K562 (cell line): ENCODE measurements at regions not wholly inside any gene's neighbourhood (a gene's known extent, or its start where the extent isn't known, plus 50 kb on each side); places are given as distances from the start of the nearest gene placed in this dataset.

Source experiments
- ATAC-seq: fragments of 200-7000 bp; cut with Tn5 transposase; 3 replicates; pipeline ENCODE4 v1.9.1; 2020; ENCODE audit warnings: moderate library complexity
- BruUV-seq: library from RNA; stranded (reverse); fragments of 400-500 nt; replicated peaks from 2 replicates; lab custom pipeline; 2021; lab: Mats Ljungman, UMichigan
- CTCF ChIA-PET: fragments of 300-600 bp; formaldehyde crosslinking; extraction: SDS; loops from one replicate; lab custom pipeline; 2021; ENCODE audit warnings: low intra/inter-chr PET ratio; lab: Yijun Ruan, JAX
- POLR2A ChIA-PET: fragments of 300-600, 350-650 bp; sonication (Branson Sonifier 250); formaldehyde crosslinking; extraction: SDS; loops from one replicate; lab custom pipeline; 2021; ENCODE audit warnings: antibody characterized with exemption, inconsistent platforms; lab: Yijun Ruan, JAX
- DNase-seq, 4 experiments: peaks; one replicate each; pipeline versions ENCODE4 v3.0.0 to v3.0.0-alpha.2; 2011 to 2018; ENCODE audit warnings: low spot score in 3 of 4, mixed read lengths in 3 of 4; ENCODE audit errors: extremely low read depth in 1 of 4
- FAIRE-seq: peaks from 2 replicates; lab custom pipeline; 2011; peaks lifted over from hg19 to GRCh38; lab: Jason Lieb, UNC
- H2AFZ ChIP-seq: 2 replicates; pipeline ENCODE4 v1.6.0; 2011; ENCODE audit warnings: low read depth, low read length, control low read depth, inconsistent platforms
- H3K27ac ChIP-seq: fragments of 200-600 bp; 3 replicates; pipeline ENCODE4 v1.8.0; 2011; ENCODE audit warnings: low read depth, mild to moderate bottlenecking, control low read depth, inconsistent platforms, low read length, moderate library complexity, mixed read lengths; ENCODE audit errors: extremely low read depth
- H3K27me3 ChIP-seq, 2 experiments: fragments of 300-600 bp in 1 of 2; 2 replicates in 1 of 2; 3 replicates in 1 of 2; pipeline versions ENCODE4 v1.6.0 to v1.8.0; 2011; ENCODE audit warnings: inconsistent platforms in 2 of 2, low read length in 2 of 2, mild to moderate bottlenecking in 1 of 2, mixed read lengths in 1 of 2, moderate library complexity in 1 of 2; ENCODE audit not compliant: control insufficient read depth in 2 of 2, insufficient read depth in 2 of 2
- H3K36me3 ChIP-seq: fragments of 300-600 bp; 3 replicates; pipeline ENCODE4 v1.8.0; 2011; ENCODE audit warnings: mild to moderate bottlenecking, low read length, inconsistent platforms; ENCODE audit not compliant: control insufficient read depth, insufficient read depth
- H3K4me1 ChIP-seq, 2 experiments: fragments of 200-600 bp in 1 of 2; replicated peaks in 1 of 2; 2 replicates in 1 of 2; 3 replicates in 1 of 2; pipeline versions ENCODE4 v1.5.1 to v1.8.0; 2011; ENCODE audit warnings: inconsistent platforms in 2 of 2, low read length in 2 of 2, mild to moderate bottlenecking in 1 of 2, mixed read lengths in 1 of 2, moderate library complexity in 1 of 2; ENCODE audit not compliant: control insufficient read depth in 2 of 2, insufficient read depth in 2 of 2
- H3K4me2 ChIP-seq: 2 replicates; pipeline ENCODE4 v1.6.1; 2011; ENCODE audit warnings: low read length, control low read depth, inconsistent platforms, mixed read lengths; ENCODE audit not compliant: insufficient read depth
- H3K4me3 ChIP-seq: fragments of 200-600 bp; sonication (generic), shearing (Covaris generic); 2 replicates; pipeline ENCODE4 v1.5.1; 2016; ENCODE audit warnings: control low read depth, inconsistent platforms
- H3K79me2 ChIP-seq: fragments of 200-600 bp; 3 replicates; pipeline ENCODE4 v1.8.0; 2011; ENCODE audit warnings: low read length, inconsistent platforms; ENCODE audit not compliant: control insufficient read depth, insufficient read depth
- H3K9ac ChIP-seq, 2 experiments: 2 replicates each; pipeline versions ENCODE4 v1.6.0 to v1.6.1; 2011; ENCODE audit warnings: low read depth in 2 of 2, low read length in 2 of 2, control low read depth in 1 of 2, inconsistent platforms in 1 of 2, mild to moderate bottlenecking in 1 of 2, mixed read lengths in 1 of 2; ENCODE audit not compliant: insufficient read depth in 1 of 2
- H3K9me1 ChIP-seq: one replicate; pipeline ENCODE4 v1.6.0; 2011; ENCODE audit warnings: inconsistent platforms, mild to moderate bottlenecking, low read length, moderate library complexity; ENCODE audit not compliant: control insufficient read depth, insufficient read depth
- H3K9me3 ChIP-seq: replicated peaks from 2 replicates; pipeline ENCODE4 v1.5.1; 2011; ENCODE audit warnings: low read depth, low read length, inconsistent platforms; ENCODE audit not compliant: control insufficient read depth, insufficient read depth
- H4K20me1 ChIP-seq: replicated peaks from 2 replicates; pipeline ENCODE4 v1.6.1; 2011; ENCODE audit warnings: low read length, inconsistent platforms, mixed read lengths; ENCODE audit not compliant: control insufficient read depth, insufficient read depth
- ETV1 ChIP-seq: fragments of 450-650 bp; conservative IDR thresholded peaks from 2 replicates; pipeline ENCODE4 v1.6.1; 2016; ENCODE audit warnings: missing genetic modification characterization, control low read depth, low read depth, missing compliant biosample characterization
- KHSRP ChIP-seq: fragments of 450-650 bp; IDR thresholded peaks from 2 replicates; pipeline ENCODE4 v1.6.1; 2017
- NCOA1 ChIP-seq: fragments of 450-650 bp; IDR thresholded peaks from 2 replicates; pipeline ENCODE4 v1.6.1; 2016; ENCODE audit warnings: low read depth
- PHF20 ChIP-seq: fragments of 450-650 bp; IDR thresholded peaks from 2 replicates; pipeline ENCODE4 v1.6.1; 2018; ENCODE audit not compliant: partially characterized antibody
- POU5F1 ChIP-seq: fragments of 150-350 bp; IDR thresholded peaks from 2 replicates; pipeline ENCODE4 v1.6.1; 2014; ENCODE audit warnings: borderline replicate concordance, low read length, low read depth, mild to moderate bottlenecking; ENCODE audit not compliant: partially characterized antibody
- RAD21 ChIP-seq, 2 experiments: fragments of 250-450 bp in 1 of 2; fragments of 450-650 bp in 1 of 2; sonication (Bioruptor Pico) in 1 of 2; formaldehyde crosslinking in 1 of 2; IDR thresholded peaks in 1 of 2; conservative IDR thresholded peaks in 1 of 2; 2 replicates each; pipeline versions ENCODE4 v1.4.0 to v1.8.0; 2020 to 2022; ENCODE audit warnings: mild to moderate bottlenecking in 2 of 2, moderate library complexity in 1 of 2
- SRSF9 ChIP-seq: fragments of 200-400 bp; formaldehyde crosslinking; IDR thresholded peaks from 2 replicates; pipeline ENCODE4 v1.6.1; 2017; ENCODE audit warnings: low read depth, low read length, borderline replicate concordance
- TCF7 ChIP-seq: sonication (generic); IDR thresholded peaks from 2 replicates; pipeline ENCODE4 v1.6.1; 2016; ENCODE audit warnings: antibody characterized with exemption, borderline replicate concordance
- ZKSCAN8 ChIP-seq: fragments of 200-800 bp; sonication (Bioruptor generic); IDR thresholded peaks from 2 replicates; pipeline ENCODE4 v1.6.1; 2016; ENCODE audit warnings: missing genetic modification characterization, missing compliant biosample characterization
- ZNF518B ChIP-seq: fragments of 250-450 bp; sonication (Bioruptor Pico); IDR thresholded peaks from 2 replicates; pipeline ENCODE4 v1.5.0; 2021; ENCODE audit warnings: mild to moderate bottlenecking, moderate library complexity
- ZNF696 ChIP-seq: fragments of 250-450 bp; sonication (Bioruptor Pico); conservative IDR thresholded peaks from 2 replicates; pipeline ENCODE4 v1.4.0; 2020; ENCODE audit warnings: mild to moderate bottlenecking, moderate library complexity
- WGBS: fragments of 100-300 bp; shearing (Covaris generic); methylation state at CpG from one replicate; pipeline ENCODE4 v1.1.6; 2016; ENCODE audit warnings: low coverage, mixed read lengths; ENCODE audit not compliant: insufficient coverage; ENCODE audit errors: missing lambda C conversion rate; 5-methylcytosine and 5-hydroxymethylcytosine counted together
- in situ Hi-C: fragments of 300-500 bp; cut with MboI; formaldehyde crosslinking; loops from 4 replicates; pipeline ENCODE4 v1.15.0; 2018; ENCODE audit warnings: inconsistent platforms, mixed read lengths
- intact Hi-C: fragments of 100-400 bp; cut with micrococcal nuclease; formaldehyde crosslinking; loops from 2 replicates; pipeline ENCODE4 v1.14.2; 2022
- TF ChIP-seq, protein P1 (sequence below): fragments of 450-650 bp; IDR thresholded peaks from 2 replicates; pipeline ENCODE4 v1.6.1; 2016; ENCODE audit warnings: missing biosample characterization, missing genetic modification characterization
- TF ChIP-seq, protein P2 (sequence below): IDR thresholded peaks from 2 replicates; pipeline ENCODE4 v1.6.1; 2016; ENCODE audit warnings: missing genetic modification characterization, missing compliant biosample characterization
- TF ChIP-seq, protein P3 (sequence below): fragments of 450-650 bp; formaldehyde crosslinking; IDR thresholded peaks from 2 replicates; pipeline ENCODE4 v1.4.0; 2022; ENCODE audit warnings: missing genetic modification characterization

GRCh38 chr11:95373241-95373640 is 142.2 kb upstream of the SESN3 start (continued):
- TF ChIP-seq POU5F1: no peak
- TF ChIP-seq NCOA1: no peak
- TF ChIP-seq SRSF9: no peak
- no peak for TF ChIP-seq TCF7

- Histone ChIP-seq H3K9me3 (no peaks in the 10 kb centered on the region), H4K20me1 (no peaks in the 10 kb centered on the region), H3K27me3 (peaks cover 0 to 5% of the 10 kb centered on the region in 2 experiments; a peak in 3 of 5 replicates), H3K4me1 (no peaks in the 10 kb centered on the region), H3K9me1 (no peaks in the 10 kb centered on the region), H3K4me3 (no peak overlapping the region), H3K36me3 (no peaks in the 10 kb centered on the region), H2AFZ (no peak overlapping the region), H3K4me2 (no peak overlapping the region), H3K9ac (no peak overlapping the region), H3K27ac (no peak overlapping the region), H3K79me2 (no peaks in the 10 kb centered on the region)
- in situ Hi-C loops: no loop called here
- no peak for DNase-seq
- 0% methylated on average over 1 of the region's 1 CpG for WGBS
- ATAC-seq: no peak
- ChIA-PET CTCF (no interaction called here), POLR2A (interaction anchor here (0.6 kb wide), 2 partner anchors 12 to 431 kb away, joined by 3 read pairs; no protein-coding TSS in a partner anchor)
- no TSS peak for BruUV-seq
- no peak for FAIRE-seq
- intact Hi-C loops: no loop called here
- no peak for TF ChIP-seq ETV1 (tag)
- TF ChIP-seq RAD21 (CRISPR knock-in tag; conservative IDR thresholded peaks at IDR 0.05 in 1 of 2, IDR thresholded peaks at IDR 0.05 in 1 of 2): peak; percentile 10 to 12; a peak in 1 of 4 replicates
- no peak for TF ChIP-seq KHSRP
- TF ChIP-seq PHF20: no peak
- TF ChIP-seq ZNF696: no peak
- TF ChIP-seq ZNF518B: no peak
- TF ChIP-seq ZKSCAN8 (CRISPR knock-in tag): no peak
- TF ChIP-seq, protein P1, sequence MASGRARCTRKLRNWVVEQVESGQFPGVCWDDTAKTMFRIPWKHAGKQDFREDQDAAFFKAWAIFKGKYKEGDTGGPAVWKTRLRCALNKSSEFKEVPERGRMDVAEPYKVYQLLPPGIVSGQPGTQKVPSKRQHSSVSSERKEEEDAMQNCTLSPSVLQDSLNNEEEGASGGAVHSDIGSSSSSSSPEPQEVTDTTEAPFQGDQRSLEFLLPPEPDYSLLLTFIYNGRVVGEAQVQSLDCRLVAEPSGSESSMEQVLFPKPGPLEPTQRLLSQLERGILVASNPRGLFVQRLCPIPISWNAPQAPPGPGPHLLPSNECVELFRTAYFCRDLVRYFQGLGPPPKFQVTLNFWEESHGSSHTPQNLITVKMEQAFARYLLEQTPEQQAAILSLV (tag): no peak
- TF ChIP-seq, protein P2, sequence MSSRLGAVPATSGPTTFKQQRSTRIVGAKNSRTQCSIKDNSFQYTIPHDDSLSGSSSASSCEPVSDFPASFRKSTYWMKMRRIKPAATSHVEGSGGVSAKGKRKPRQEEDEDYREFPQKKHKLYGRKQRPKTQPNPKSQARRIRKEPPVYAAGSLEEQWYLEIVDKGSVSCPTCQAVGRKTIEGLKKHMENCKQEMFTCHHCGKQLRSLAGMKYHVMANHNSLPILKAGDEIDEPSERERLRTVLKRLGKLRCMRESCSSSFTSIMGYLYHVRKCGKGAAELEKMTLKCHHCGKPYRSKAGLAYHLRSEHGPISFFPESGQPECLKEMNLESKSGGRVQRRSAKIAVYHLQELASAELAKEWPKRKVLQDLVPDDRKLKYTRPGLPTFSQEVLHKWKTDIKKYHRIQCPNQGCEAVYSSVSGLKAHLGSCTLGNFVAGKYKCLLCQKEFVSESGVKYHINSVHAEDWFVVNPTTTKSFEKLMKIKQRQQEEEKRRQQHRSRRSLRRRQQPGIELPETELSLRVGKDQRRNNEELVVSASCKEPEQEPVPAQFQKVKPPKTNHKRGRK: peak; percentile 73
- TF ChIP-seq, protein P3, sequence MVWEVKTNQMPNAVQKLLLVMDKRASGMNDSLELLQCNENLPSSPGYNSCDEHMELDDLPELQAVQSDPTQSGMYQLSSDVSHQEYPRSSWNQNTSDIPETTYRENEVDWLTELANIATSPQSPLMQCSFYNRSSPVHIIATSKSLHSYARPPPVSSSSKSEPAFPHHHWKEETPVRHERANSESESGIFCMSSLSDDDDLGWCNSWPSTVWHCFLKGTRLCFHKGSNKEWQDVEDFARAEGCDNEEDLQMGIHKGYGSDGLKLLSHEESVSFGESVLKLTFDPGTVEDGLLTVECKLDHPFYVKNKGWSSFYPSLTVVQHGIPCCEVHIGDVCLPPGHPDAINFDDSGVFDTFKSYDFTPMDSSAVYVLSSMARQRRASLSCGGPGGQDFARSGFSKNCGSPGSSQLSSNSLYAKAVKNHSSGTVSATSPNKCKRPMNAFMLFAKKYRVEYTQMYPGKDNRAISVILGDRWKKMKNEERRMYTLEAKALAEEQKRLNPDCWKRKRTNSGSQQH (CRISPR knock-in tag): no peak
Measured at GRCh38 chr11:95372097-95372656, 141.2 kb upstream of the SESN3 start.
